LNCaP clone FGC (cell line): ENCODE measurements at regions not wholly inside any gene's neighbourhood (a gene's known extent, or its start where the extent isn't known, plus 50 kb on each side); places are given as distances from the start of the nearest gene placed in this dataset.

Experiments used
- DNase-seq: peaks from one replicate; pipeline ENCODE4 v3.0.0-alpha.2; 2011; ENCODE audit warnings: low read depth
- H3K4me3 ChIP-seq: 2 replicates; pipeline ENCODE4 v1.5.1; 2011; ENCODE audit warnings: mild to moderate bottlenecking, low read depth, low read length, control low read depth
- CTCF ChIP-seq: IDR thresholded peaks from 2 replicates; pipeline ENCODE4 v1.5.1; 2012; ENCODE audit warnings: mild to moderate bottlenecking; ENCODE audit not compliant: control insufficient read depth, insufficient read depth; ENCODE audit errors: extremely low read depth

GRCh38 chr4:175271010-175271630 is 353.0 kb downstream of the ADAM29 start:
- no peak overlapping the region for H3K4me3 ChIP-seq
- TF ChIP-seq CTCF = no peak
- no peak for DNase-seq

GRCh38 chr4:175273995-175274753 is 356.0 kb downstream of the ADAM29 start:
- TF ChIP-seq CTCF = no peak
- no peak overlapping the region for H3K4me3 ChIP-seq
- no peak for DNase-seq

DNA sequence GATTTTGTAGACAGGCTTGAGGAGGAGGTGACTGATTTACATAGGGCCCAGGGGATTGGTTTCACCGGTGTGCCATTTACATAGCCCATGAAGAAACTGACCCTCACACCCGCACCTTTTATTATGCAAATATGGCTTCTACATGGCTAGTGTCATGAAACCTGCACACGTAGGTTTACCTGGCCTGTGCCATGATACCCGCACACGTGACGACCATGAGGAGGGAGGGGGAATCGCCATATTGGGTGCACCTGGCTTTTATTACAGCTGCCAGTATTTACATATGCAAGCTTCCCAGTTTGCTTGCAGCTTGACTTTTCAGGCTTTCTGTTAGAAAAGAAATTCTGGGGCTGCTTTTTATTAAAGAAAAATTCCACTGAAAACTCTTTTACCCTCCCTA is 359.7 kb downstream of the ADAM29 start:
- TF ChIP-seq CTCF = no peak
- no peak for DNase-seq
- no peak overlapping the region for H3K4me3 ChIP-seq

DNA sequence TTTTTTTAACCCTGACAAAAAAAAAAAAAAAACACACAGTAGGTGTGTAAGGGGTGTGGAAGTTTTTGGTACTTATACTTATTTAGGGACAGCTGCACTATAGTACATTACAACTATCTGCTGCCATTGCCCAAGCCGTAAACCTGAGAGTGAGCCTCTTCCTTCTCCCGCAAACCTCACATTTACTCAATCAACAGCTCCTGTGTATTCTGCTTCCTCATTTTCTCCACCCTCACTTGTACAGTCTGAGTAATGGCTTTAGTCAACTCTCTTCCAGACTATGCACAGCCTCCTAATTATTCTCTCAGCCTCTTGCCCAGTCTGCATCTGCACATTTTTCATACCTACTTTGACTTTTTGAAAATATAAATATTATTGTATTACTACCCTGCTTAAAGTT is 362.0 kb downstream of the ADAM29 start:
- no peak for DNase-seq
- no peak for TF ChIP-seq CTCF
- H3K4me3 ChIP-seq = no peak overlapping the region

GRCh38 chr4:175281894-175282293 is 363.7 kb downstream of the ADAM29 start:
- DNase-seq = no peak
- H3K4me3 ChIP-seq = no peak overlapping the region
- TF ChIP-seq CTCF = no peak

GRCh38 chr4:175282407-175282806 is 364.2 kb downstream of the ADAM29 start:
- no peak for TF ChIP-seq CTCF
- DNase-seq = no peak
- no peak overlapping the region for H3K4me3 ChIP-seq
